Sigmoid colon (tissue), 6 donors: ENCODE measurements at regions not wholly inside any gene's neighbourhood (a gene's known extent, or its start where the extent isn't known, plus 50 kb on each side); places are given as distances from the start of the nearest gene placed in this dataset.

ENCODE experiments used
- DNase-seq: peaks from one replicate; pipeline ENCODE4 v3.0.0-alpha.2; 2019
- H3K27ac ChIP-seq, 4 donors: fragments of 200-600 bp; sonication (generic); one replicate each; pipeline ENCODE4 v1.5.1; 2016 to 2019; ENCODE audit warnings: mild to moderate bottlenecking in 1 of 4
- H3K27me3 ChIP-seq, 3 donors: fragments of 200-600 bp; sonication (generic); one replicate each; pipeline ENCODE4 v1.5.1; 2019; ENCODE audit warnings: mild to moderate bottlenecking in 1 of 3
- H3K36me3 ChIP-seq, 4 donors: fragments of 200-600 bp; sonication (generic); one replicate each; pipeline ENCODE4 v1.5.1; 2016 to 2019
- H3K4me1 ChIP-seq, 4 donors: fragments of 200-600 bp; sonication (generic); one replicate each; pipeline ENCODE4 v1.5.1; 2017 to 2019
- H3K4me3 ChIP-seq, 4 donors: fragments of 200-600 bp; sonication (generic); one replicate each; pipeline ENCODE4 v1.5.1; 2017 to 2019; ENCODE audit warnings: mild to moderate bottlenecking in 2 of 4, moderate library complexity in 1 of 4
- H3K9me3 ChIP-seq, 4 donors: fragments of 200-600 bp in 3 of 4; sonication (generic) in 3 of 4; one replicate each; pipeline versions ENCODE4 v1.5.1 to v1.6.1; 2013 to 2019
- CTCF ChIP-seq, 4 experiments: fragments of 450-650 bp in 3 of 4; fragments of 200-600 bp in 1 of 4; IDR thresholded peaks; one replicate each; pipeline ENCODE4 v1.5.1; 2016 to 2019; ENCODE audit warnings: antibody characterized with exemption in 4 of 4, mild to moderate bottlenecking in 3 of 4, moderate library complexity in 2 of 4
- EP300 ChIP-seq, 4 donors: sonication (generic); formaldehyde crosslinking; IDR thresholded peaks; one replicate each; pipeline ENCODE4 v1.6.1; 2017; ENCODE audit warnings: antibody characterized with exemption in 4 of 4
- POLR2A ChIP-seq, 2 donors: fragments of 450-650 bp; IDR thresholded peaks; one replicate each; pipeline ENCODE4 v1.6.1; 2016; ENCODE audit warnings: antibody characterized with exemption in 2 of 2, mild to moderate bottlenecking in 2 of 2, moderate library complexity in 2 of 2
- POLR2AphosphoS5 ChIP-seq, 4 donors: sonication (generic); formaldehyde crosslinking; IDR thresholded peaks; one replicate each; pipeline ENCODE4 v1.6.1; 2017; ENCODE audit warnings: antibody characterized with exemption in 4 of 4
- WGBS, 2 donors: extraction: QIAGEN DNeasy Blood & Tissue Kit; methylation state at CpG; one replicate each; pipeline ENCODE4 v1.1.7; 2013; 5-methylcytosine and 5-hydroxymethylcytosine counted together
- intact Hi-C: fragments of 100-400 bp; cut with DNase I; formaldehyde crosslinking; loops from one replicate; pipeline ENCODE4 v1.15.1; 2023
- donor health status: healthy with polysubstance abuse.
- donor health status: healthy.

DNA sequence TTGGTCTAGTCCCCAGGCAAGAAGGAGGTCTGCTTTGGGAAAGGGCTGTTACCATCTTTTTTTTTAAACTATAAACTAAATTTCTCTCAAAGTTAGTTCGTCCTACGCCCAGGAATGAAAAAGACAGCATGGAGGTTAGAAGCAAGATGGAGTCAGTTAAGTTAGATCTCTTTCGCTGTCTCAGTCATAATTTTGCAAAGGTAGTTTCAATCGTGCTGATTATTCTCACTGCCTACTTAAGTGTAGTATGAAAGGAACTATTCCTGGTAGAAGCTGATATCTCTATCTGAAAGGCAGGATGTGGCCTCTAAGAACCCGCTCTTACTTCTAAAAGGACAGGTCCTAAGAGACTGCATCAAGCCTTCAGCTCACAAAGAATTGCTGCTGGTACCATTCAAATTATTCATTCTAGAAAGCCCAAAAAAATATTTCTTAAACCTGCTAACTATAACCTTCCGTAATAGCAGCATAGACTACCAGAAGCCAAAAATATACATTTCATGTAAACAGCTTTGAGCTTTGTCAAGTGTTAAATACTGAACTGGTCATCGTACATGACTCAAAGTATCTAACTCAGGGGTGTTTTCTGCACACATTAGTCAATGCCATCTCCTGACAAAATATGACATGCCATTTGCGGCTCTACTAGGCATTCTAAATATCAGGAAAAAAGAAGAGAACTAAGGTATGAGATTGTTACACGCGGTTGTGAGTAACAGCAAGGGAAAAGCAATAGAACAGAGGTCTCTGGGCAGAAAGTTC is 96.0 kb upstream of the CCDC80 start:
- Histone ChIP-seq H3K36me3 (no peaks in the 10 kb centered on the region), H3K4me3 (no peak overlapping the region), H3K27ac (no peak overlapping the region), H3K4me1 (no peaks in the 10 kb centered on the region), H3K9me3 (no peaks in the 10 kb centered on the region), H3K27me3 (no peaks in the 10 kb centered on the region)
- WGBS, 2 donors: 84 to 89% methylated on average over 10 of the region's 10 CpGs
- intact Hi-C loops: loop anchor here (5.0 kb wide), 1 partner anchor 240 kb away; the partner anchor contains the start of gene CD200R1
- no peak for DNase-seq
- TF ChIP-seq EP300 (IDR thresholded peaks at IDR 0.05): no peak
- TF ChIP-seq CTCF (IDR thresholded peaks at IDR 0.05): no peak
- TF ChIP-seq POLR2A (IDR thresholded peaks at IDR 0.05): no peak
- TF ChIP-seq POLR2AphosphoS5 (IDR thresholded peaks at IDR 0.05): no peak

- TF ChIP-seq EP300 (IDR thresholded peaks at IDR 0.05) (no peak), CTCF (IDR thresholded peaks at IDR 0.05) (no peak), POLR2A (IDR thresholded peaks at IDR 0.05) (no peak), POLR2AphosphoS5 (IDR thresholded peaks at IDR 0.05) (no peak)
- DNase-seq: no peak
- Histone ChIP-seq H3K9me3 (no peaks in the 10 kb centered on the region), H3K27me3 (no peaks in the 10 kb centered on the region), H3K27ac (no peak overlapping the region), H3K4me1 (no peaks in the 10 kb centered on the region), H3K4me3 (no peak overlapping the region), H3K36me3 (no peaks in the 10 kb centered on the region)
- WGBS, 2 donors: 65 to 89% methylated on average over 5 of the region's 5 CpGs
- intact Hi-C loops: loop anchor here (5.0 kb wide), 1 partner anchor 241 kb away; the partner anchor contains the start of gene CD200R1
These were observed 95.4 kb upstream of the CCDC80 start for GRCh38 chr3:112736386-112736785.

DNA sequence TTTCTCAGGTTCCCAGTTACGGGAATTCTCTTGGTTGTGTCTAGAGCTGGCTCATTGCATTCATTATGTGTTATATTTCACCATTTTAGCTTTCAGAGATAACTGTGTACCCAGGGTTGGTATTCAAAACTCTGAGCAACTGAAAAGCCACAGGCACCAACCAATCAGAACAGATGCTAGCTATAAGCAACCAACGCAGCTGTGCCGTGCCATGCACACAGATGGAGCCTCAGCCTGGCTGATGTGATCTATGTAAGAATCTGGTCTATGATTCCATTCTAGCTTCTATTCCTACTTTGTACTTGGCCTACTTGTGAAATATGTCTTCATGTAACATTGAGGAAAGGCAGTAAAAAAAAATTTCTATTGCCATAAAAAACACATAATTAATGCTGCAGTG is 95.0 kb upstream of the CCDC80 start:
- no peaks in the 10 kb centered on the region for H3K36me3 ChIP-seq
- no peak overlapping the region for H3K4me3 ChIP-seq
- no peaks in the 10 kb centered on the region for H3K27me3 ChIP-seq
- H3K9me3 ChIP-seq: no peaks in the 10 kb centered on the region
- DNase-seq: no peak
- intact Hi-C loops: loop anchor here (2.0 to 5.0 kb wide), 2 partner anchors 79 to 241 kb away; partner anchors contain the start of gene CD200R1
- no peak overlapping the region for H3K27ac ChIP-seq
- H3K4me1 ChIP-seq: no peaks in the 10 kb centered on the region
- WGBS, 2 donors: 75 to 81% methylated on average over 3 of the region's 3 CpGs
- TF ChIP-seq POLR2AphosphoS5 (IDR thresholded peaks at IDR 0.05): no peak
- no peak for TF ChIP-seq CTCF (IDR thresholded peaks at IDR 0.05)
- TF ChIP-seq POLR2A (IDR thresholded peaks at IDR 0.05): no peak

- Histone ChIP-seq H3K27ac (no peak overlapping the region), H3K27me3 (no peaks in the 10 kb centered on the region), H3K4me3 (no peak overlapping the region), H3K9me3 (no peaks in the 10 kb centered on the region), H3K36me3 (no peaks in the 10 kb centered on the region), H3K4me1 (no peaks in the 10 kb centered on the region)
- TF ChIP-seq EP300 (IDR thresholded peaks at IDR 0.05) (no peak), POLR2AphosphoS5 (IDR thresholded peaks at IDR 0.05) (no peak), POLR2A (IDR thresholded peaks at IDR 0.05) (no peak), CTCF (IDR thresholded peaks at IDR 0.05) (peak in 3 of 4 experiments; percentile 36 to 58 (median 50))
- peak; percentile 71 for DNase-seq
- 50 to 67% methylated on average over 12 of the region's 12 CpGs for WGBS, 2 donors
- intact Hi-C loops: loop anchor here (2.0 to 5.0 kb wide), 3 partner anchors 80 to 242 kb away; partner anchors contain the start of genes CCDC80 and CD200R1
These were observed 93.9 kb upstream of the CCDC80 start for GRCh38 chr3:112734736-112735350.
